Erythroblast (primary cell): ENCODE measurements at regions not wholly inside any gene's neighbourhood (a gene's known extent, or its start where the extent isn't known, plus 50 kb on each side); places are given as distances from the start of the nearest gene placed in this dataset.

Experiments
- GATA1 ChIP-seq: IDR thresholded peaks from 2 replicates; pipeline ENCODE4 v1.6.1; 2011; ENCODE audit warnings: low read depth, mild to moderate bottlenecking, control low read depth, low read length, moderate library complexity
- POLR2A ChIP-seq: IDR thresholded peaks from 2 replicates; pipeline ENCODE4 v1.6.1; 2011; ENCODE audit warnings: mild to moderate bottlenecking, low read length

DNA sequence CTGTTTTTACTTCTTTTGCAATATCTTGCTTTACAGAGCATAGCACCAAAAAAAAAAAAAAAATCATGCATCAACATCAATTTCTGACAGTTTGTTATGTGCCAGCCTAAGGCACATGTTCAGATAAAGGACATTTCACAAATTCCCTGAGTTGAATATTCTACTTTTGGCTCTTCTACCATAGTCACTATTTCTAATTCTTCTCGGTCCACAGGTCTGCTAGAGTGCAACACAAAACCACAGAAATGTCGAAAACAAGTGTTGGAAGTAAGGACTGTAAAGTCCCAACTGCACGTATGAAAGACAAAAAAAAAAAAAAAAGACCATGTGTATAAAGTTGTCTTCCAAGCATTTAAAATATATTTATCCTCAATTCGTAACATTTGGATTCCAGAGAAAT is 494.2 kb upstream of the INTU start:
- TF ChIP-seq POLR2A, result no peak
- TF ChIP-seq GATA1, result no peak
